A673 (cell line): ENCODE measurements at regions not wholly inside any gene's neighbourhood (a gene's known extent, or its start where the extent isn't known, plus 50 kb on each side); places are given as distances from the start of the nearest gene placed in this dataset.

Experiments used
- BruUV-seq: library from RNA; stranded (reverse); fragments of 400-500 nt; replicated peaks from 2 replicates; lab custom pipeline; 2021; lab: Mats Ljungman, UMichigan
- CTCF ChIA-PET: fragments of 300-600 bp; sonication (Branson Sonifier 250); formaldehyde crosslinking; loops from one replicate; lab custom pipeline; 2022; ENCODE audit warnings: antibody characterized with exemption; lab: Charles Lee
- POLR2A ChIA-PET: fragments of 300-600 bp; sonication (Branson Sonifier 250); formaldehyde crosslinking; loops from one replicate; lab custom pipeline; 2022; ENCODE audit warnings: antibody characterized with exemption; ENCODE audit not compliant: low non-redundant PET; lab: Charles Lee
- DNase-seq: peaks from one replicate; pipeline ENCODE4 v3.0.0-alpha.2; 2015; ENCODE audit warnings: low spot score
- H3K27ac ChIP-seq: fragments of 200-600 bp; sonication (generic); 2 replicates; pipeline ENCODE4 v1.5.1; 2016; ENCODE audit warnings: mixed run types, low read depth, mild to moderate bottlenecking, mixed read lengths, antibody characterized with exemption, low read length; ENCODE audit not compliant: poor library complexity, severe bottlenecking
- H3K27me3 ChIP-seq: fragments of 200-600 bp; sonication (generic); replicated peaks from 2 replicates; pipeline ENCODE4 v1.6.1; 2017; ENCODE audit warnings: mixed run types, low read depth, mild to moderate bottlenecking, mixed read lengths, antibody characterized with exemption, low read length; ENCODE audit not compliant: insufficient read depth, poor library complexity
- H3K36me3 ChIP-seq: fragments of 200-600 bp; sonication (generic); 2 replicates; pipeline ENCODE4 v1.6.1; 2016; ENCODE audit warnings: mixed run types, mild to moderate bottlenecking, mixed read lengths, antibody characterized with exemption, low read length; ENCODE audit not compliant: insufficient read depth, poor library complexity, severe bottlenecking
- H3K4me1 ChIP-seq: fragments of 200-600 bp; sonication (generic); 2 replicates; pipeline ENCODE4 v1.6.1; 2017; ENCODE audit warnings: mixed run types, mild to moderate bottlenecking, mixed read lengths, antibody characterized with exemption, low read length; ENCODE audit not compliant: insufficient read depth, poor library complexity, severe bottlenecking
- H3K4me3 ChIP-seq: fragments of 200-600 bp; sonication (generic); 2 replicates; pipeline ENCODE4 v1.5.1; 2016; ENCODE audit warnings: low read depth, mixed run types, mild to moderate bottlenecking, mixed read lengths, low read length; ENCODE audit not compliant: poor library complexity, severe bottlenecking
- H3K9me3 ChIP-seq: fragments of 200-600 bp; sonication (generic); 2 replicates; pipeline ENCODE4 v1.6.1; 2016; ENCODE audit warnings: mixed run types, low read depth, mild to moderate bottlenecking, mixed read lengths, antibody characterized with exemption, low read length; ENCODE audit not compliant: poor library complexity, severe bottlenecking
- EZH2 ChIP-seq: fragments of 200-600 bp; sonication (generic); IDR thresholded peaks from 2 replicates; pipeline ENCODE4 v1.6.1; 2017; ENCODE audit warnings: borderline replicate concordance, low read depth, mild to moderate bottlenecking, mixed read lengths, antibody characterized with exemption, low read length; ENCODE audit not compliant: poor library complexity, severe bottlenecking
- intact Hi-C: fragments of 100-400 bp; cut with micrococcal nuclease; formaldehyde crosslinking; loops from one replicate; pipeline ENCODE4 v1.10.0; 2022; ENCODE audit not compliant: unreplicated experiment
- TF ChIP-seq, protein P1 (sequence below): fragments of 300-800, 200-600 bp; sonication (generic); conservative IDR thresholded peaks from 2 replicates; pipeline ENCODE4 v1.5.1; 2017; ENCODE audit warnings: low read depth, mild to moderate bottlenecking, antibody characterized with exemption, low read length, moderate library complexity, mixed read lengths

GRCh38 chr5:130643321-130643720 lies 521.7 kb downstream of the HINT1 start:
- Histone ChIP-seq H3K27me3 (no peaks in the 10 kb centered on the region), H3K4me1 (no peaks in the 10 kb centered on the region), H3K9me3 (no peaks in the 10 kb centered on the region), H3K4me3 (no peak overlapping the region), H3K27ac (no peak overlapping the region), H3K36me3 (no peaks in the 10 kb centered on the region)
- DNase-seq, result no peak
- CTCF ChIA-PET, result no interaction called here
- no TSS peak for BruUV-seq
- TF ChIP-seq, protein P1, sequence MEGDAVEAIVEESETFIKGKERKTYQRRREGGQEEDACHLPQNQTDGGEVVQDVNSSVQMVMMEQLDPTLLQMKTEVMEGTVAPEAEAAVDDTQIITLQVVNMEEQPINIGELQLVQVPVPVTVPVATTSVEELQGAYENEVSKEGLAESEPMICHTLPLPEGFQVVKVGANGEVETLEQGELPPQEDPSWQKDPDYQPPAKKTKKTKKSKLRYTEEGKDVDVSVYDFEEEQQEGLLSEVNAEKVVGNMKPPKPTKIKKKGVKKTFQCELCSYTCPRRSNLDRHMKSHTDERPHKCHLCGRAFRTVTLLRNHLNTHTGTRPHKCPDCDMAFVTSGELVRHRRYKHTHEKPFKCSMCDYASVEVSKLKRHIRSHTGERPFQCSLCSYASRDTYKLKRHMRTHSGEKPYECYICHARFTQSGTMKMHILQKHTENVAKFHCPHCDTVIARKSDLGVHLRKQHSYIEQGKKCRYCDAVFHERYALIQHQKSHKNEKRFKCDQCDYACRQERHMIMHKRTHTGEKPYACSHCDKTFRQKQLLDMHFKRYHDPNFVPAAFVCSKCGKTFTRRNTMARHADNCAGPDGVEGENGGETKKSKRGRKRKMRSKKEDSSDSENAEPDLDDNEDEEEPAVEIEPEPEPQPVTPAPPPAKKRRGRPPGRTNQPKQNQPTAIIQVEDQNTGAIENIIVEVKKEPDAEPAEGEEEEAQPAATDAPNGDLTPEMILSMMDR, result no peak
- no peak for TF ChIP-seq EZH2
- intact Hi-C loops, result no loop called here
- POLR2A ChIA-PET, result no interaction called here

DNA sequence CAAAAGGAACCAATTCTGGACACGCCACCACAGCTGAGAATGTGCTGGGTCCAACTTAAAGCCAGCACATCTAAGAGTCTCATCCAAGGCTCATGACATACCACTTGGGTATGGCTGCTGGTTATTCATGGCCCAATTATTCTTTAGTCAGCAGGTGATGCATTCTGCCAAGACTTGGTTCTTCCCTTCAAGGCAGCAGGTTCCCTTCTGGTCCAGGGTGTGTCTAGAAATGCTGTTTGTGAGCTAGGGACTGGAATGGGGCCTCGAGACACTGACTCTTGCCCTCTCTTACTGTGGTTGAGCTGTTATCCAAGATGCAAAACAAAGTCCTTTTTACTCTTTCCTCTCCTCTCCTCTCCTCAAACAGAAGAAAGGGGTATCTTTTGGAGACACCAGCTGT lies 522.6 kb downstream of the HINT1 start:
- POLR2A ChIA-PET, result no interaction called here
- Histone ChIP-seq H3K4me3 (no peak overlapping the region), H3K27ac (no peak overlapping the region), H3K4me1 (no peaks in the 10 kb centered on the region), H3K36me3 (no peaks in the 10 kb centered on the region), H3K9me3 (no peaks in the 10 kb centered on the region), H3K27me3 (no peaks in the 10 kb centered on the region)
- CTCF ChIA-PET, result no interaction called here
- BruUV-seq, result no TSS peak
- TF ChIP-seq, protein P1, result no peak
- TF ChIP-seq EZH2, result no peak
- intact Hi-C loops, result no loop called here
- no peak for DNase-seq

DNA sequence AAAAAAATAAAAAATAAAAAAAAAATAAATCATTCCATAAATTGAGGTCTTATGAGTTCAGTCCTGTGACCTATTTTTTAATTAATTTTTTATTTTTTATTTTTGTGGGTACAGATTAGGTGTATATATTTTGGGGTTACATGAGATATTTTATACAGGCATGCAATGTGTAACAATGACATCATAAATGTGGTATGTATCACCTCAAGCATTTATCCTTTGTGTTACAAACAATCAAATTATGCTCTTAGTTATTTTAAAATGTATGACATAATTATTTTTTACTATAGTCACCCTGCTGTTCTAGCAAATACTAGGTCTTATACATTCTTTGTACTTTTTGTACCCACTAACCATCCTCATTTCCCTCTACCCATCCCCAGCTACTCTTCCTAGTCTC lies 537.9 kb downstream of the HINT1 start:
- no peak overlapping the region for H3K27ac ChIP-seq
- H3K4me3 ChIP-seq, result no peak overlapping the region
- H3K27me3 ChIP-seq, result no peaks in the 10 kb centered on the region
- no peak for DNase-seq
- POLR2A ChIA-PET, result no interaction called here
- intact Hi-C loops, result no loop called here
- no peaks in the 10 kb centered on the region for H3K9me3 ChIP-seq
- no peaks in the 10 kb centered on the region for H3K4me1 ChIP-seq
- TF ChIP-seq, protein P1, result no peak
- TF ChIP-seq EZH2, result no peak
- BruUV-seq, result no TSS peak
- CTCF ChIA-PET, result no interaction called here
- no peaks in the 10 kb centered on the region for H3K36me3 ChIP-seq
